ENCODE measurements at regions not wholly inside any gene's neighbourhood (a gene's known extent, or its start where the extent isn't known, plus 50 kb on each side); places are given as distances from the start of the nearest gene placed in this dataset.

DNA sequence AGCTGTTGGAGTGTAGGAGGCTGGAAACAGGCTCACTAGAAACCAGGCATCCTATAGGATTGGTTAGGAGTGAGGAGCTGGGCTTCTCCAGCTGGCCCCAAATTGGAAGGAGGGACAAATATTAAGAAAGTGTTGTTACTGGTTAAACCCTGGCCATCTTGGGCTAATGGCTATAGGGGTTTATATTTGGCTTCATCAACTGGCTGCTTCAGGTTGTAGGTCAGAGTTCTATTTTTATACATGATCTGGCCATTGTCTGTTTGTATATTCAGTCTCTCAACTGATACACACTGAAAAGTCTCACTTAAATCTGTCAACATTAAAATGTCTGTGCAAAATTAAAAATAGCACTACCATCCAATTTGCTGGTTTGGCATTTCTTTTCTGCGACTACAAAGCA lies 70.2 kb upstream of the ARRDC4 start:
- no peak for TF ChIP-seq YY1 (IDR thresholded peaks at IDR 0.05; ENCODE audit: low read depth)
- TF ChIP-seq, protein P1, sequence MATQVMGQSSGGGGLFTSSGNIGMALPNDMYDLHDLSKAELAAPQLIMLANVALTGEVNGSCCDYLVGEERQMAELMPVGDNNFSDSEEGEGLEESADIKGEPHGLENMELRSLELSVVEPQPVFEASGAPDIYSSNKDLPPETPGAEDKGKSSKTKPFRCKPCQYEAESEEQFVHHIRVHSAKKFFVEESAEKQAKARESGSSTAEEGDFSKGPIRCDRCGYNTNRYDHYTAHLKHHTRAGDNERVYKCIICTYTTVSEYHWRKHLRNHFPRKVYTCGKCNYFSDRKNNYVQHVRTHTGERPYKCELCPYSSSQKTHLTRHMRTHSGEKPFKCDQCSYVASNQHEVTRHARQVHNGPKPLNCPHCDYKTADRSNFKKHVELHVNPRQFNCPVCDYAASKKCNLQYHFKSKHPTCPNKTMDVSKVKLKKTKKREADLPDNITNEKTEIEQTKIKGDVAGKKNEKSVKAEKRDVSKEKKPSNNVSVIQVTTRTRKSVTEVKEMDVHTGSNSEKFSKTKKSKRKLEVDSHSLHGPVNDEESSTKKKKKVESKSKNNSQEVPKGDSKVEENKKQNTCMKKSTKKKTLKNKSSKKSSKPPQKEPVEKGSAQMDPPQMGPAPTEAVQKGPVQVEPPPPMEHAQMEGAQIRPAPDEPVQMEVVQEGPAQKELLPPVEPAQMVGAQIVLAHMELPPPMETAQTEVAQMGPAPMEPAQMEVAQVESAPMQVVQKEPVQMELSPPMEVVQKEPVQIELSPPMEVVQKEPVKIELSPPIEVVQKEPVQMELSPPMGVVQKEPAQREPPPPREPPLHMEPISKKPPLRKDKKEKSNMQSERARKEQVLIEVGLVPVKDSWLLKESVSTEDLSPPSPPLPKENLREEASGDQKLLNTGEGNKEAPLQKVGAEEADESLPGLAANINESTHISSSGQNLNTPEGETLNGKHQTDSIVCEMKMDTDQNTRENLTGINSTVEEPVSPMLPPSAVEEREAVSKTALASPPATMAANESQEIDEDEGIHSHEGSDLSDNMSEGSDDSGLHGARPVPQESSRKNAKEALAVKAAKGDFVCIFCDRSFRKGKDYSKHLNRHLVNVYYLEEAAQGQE (IDR thresholded peaks at IDR 0.05; ENCODE audit: low read depth) = no peak
